T-cell (primary cell): ENCODE measurements at regions not wholly inside any gene's neighbourhood (a gene's known extent, or its start where the extent isn't known, plus 50 kb on each side); places are given as distances from the start of the nearest gene placed in this dataset.

Experiments
- ATAC-seq, 4 experiments: fragments of 200-7000 bp in 3 of 4; fragments of 150-1000 bp in 1 of 4; cut with Tn5 transposase; replicated peaks in 1 of 4; 1 replicate in 3 of 4; 2 replicates in 1 of 4; pipeline ENCODE4 v1.10.0; 2021; ENCODE audit warnings: moderate library complexity in 3 of 4, mild to moderate bottlenecking in 2 of 4, moderate number of reproducible peaks in 1 of 4
- CTCF ChIA-PET, 2 donors: fragments of 300-600 bp; sonication (Branson Sonifier 250); formaldehyde crosslinking; loops; one replicate each; lab custom pipeline; 2022; ENCODE audit warnings: antibody characterized with exemption in 2 of 2; lab: Charles Lee
- POLR2A ChIA-PET, 2 donors: fragments of 300-600 bp; sonication (Branson Sonifier 250); formaldehyde crosslinking; loops; one replicate each; lab custom pipeline; 2022; ENCODE audit warnings: antibody characterized with exemption in 2 of 2; lab: Charles Lee
- DNase-seq, 35 experiments: peaks; one replicate each; pipeline versions ENCODE4 v3.0.0 to v3.0.0-alpha.2; 2013 to 2023
- H3K27ac ChIP-seq: one replicate; pipeline ENCODE4 v1.5.1; 2013; ENCODE audit warnings: low read length
- H3K27me3 ChIP-seq, 2 experiments: replicated peaks in 1 of 2; 1 replicate in 1 of 2; 2 replicates in 1 of 2; pipeline versions ENCODE4 v1.6.1 to v1.7.0; 2013; ENCODE audit warnings: low read length in 1 of 2, mixed read lengths in 1 of 2; ENCODE audit not compliant: control insufficient read depth in 2 of 2, insufficient read depth in 2 of 2; ENCODE audit errors: extremely low read depth in 1 of 2
- H3K36me3 ChIP-seq, 2 donors: 1 replicate in 1 of 2; 2 replicates in 1 of 2; pipeline versions ENCODE4 v1.6.1 to v1.7.0; 2013; ENCODE audit warnings: low read length in 1 of 2; ENCODE audit not compliant: control insufficient read depth in 2 of 2, insufficient read depth in 1 of 2; ENCODE audit errors: extremely low read depth in 1 of 2
- H3K4me1 ChIP-seq, 2 experiments: 1 replicate in 1 of 2; 2 replicates in 1 of 2; pipeline versions ENCODE4 v1.6.1 to v1.7.0; 2013; ENCODE audit warnings: low read length in 2 of 2, mixed read lengths in 1 of 2; ENCODE audit not compliant: insufficient read depth in 2 of 2, control insufficient read depth in 1 of 2; ENCODE audit errors: extremely low read depth in 1 of 2
- H3K4me3 ChIP-seq, 2 donors: 1 replicate in 1 of 2; 2 replicates in 1 of 2; pipeline versions ENCODE4 v1.5.1 to v1.7.0; 2013; ENCODE audit warnings: mild to moderate bottlenecking in 2 of 2, low read length in 1 of 2, moderate library complexity in 1 of 2; ENCODE audit not compliant: control insufficient read depth in 1 of 2; ENCODE audit errors: extremely low read depth in 1 of 2
- H3K9me3 ChIP-seq: 2 replicates; pipeline ENCODE4 v1.7.0; 2013
- H3K27ac Mint-ChIP-seq, 2 donors: one replicate each; pipeline ENCODE4 v1.8.0; 2020 to 2021; ENCODE audit warnings: mild to moderate bottlenecking in 2 of 2, mixed read lengths in 2 of 2
- H3K27me3 Mint-ChIP-seq, 2 donors: one replicate each; pipeline ENCODE4 v1.8.0; 2021 to 2022; ENCODE audit warnings: mixed read lengths in 2 of 2
- H3K36me3 Mint-ChIP-seq: one replicate; pipeline ENCODE4 v1.8.0; 2021; ENCODE audit warnings: mixed read lengths
- H3K4me1 Mint-ChIP-seq, 3 donors: one replicate each; pipeline ENCODE4 v1.8.0; 2020 to 2022; ENCODE audit warnings: mixed read lengths in 3 of 3, mild to moderate bottlenecking in 1 of 3
- H3K4me3 Mint-ChIP-seq, 3 donors: one replicate each; pipeline ENCODE4 v1.8.0; 2020 to 2022; ENCODE audit warnings: mild to moderate bottlenecking in 3 of 3, mixed read lengths in 3 of 3, moderate library complexity in 3 of 3
- H3K9me3 Mint-ChIP-seq, 3 donors: one replicate each; pipeline ENCODE4 v1.8.0; 2020 to 2022; ENCODE audit warnings: mixed read lengths in 3 of 3
- WGBS: methylation state at CpG from one replicate; pipeline ENCODE4 v1.1.5; 2013; ENCODE audit warnings: missing lambda C conversion rate; ENCODE audit not compliant: insufficient coverage; 5-methylcytosine and 5-hydroxymethylcytosine counted together

DNA sequence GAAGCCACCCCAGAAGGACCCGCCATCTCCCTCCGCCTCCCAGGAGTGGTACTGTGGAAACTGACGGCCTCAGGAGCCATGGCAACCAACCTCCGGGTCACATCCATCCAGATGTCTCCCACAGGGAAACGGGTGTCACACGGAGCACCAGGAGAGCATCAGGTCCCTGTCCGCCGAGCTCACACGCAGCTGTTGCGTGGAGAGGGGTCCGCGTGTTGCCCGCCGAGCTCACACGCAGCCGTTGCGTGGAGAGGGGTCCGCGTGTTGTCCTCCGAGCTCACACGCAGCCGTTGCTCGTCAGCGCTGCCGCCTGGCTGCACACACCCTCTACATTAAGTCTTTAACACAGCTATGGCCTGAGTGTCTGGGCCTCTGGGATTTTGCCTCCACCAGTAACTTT lies 311.1 kb upstream of the SHH start:
- CTCF ChIA-PET: no interaction called here
- no peak overlapping the region for H3K4me3 ChIP-seq
- ATAC-seq (no peak), DNase-seq (no peak)
- Mint-ChIP-seq H3K4me1 (no peaks in the 10 kb centered on the region), H3K27ac (no peak overlapping the region), H3K4me3 (no peak overlapping the region), H3K9me3 (no peaks in the 10 kb centered on the region), H3K27me3 (no peaks in the 10 kb centered on the region), H3K36me3 (no peaks in the 10 kb centered on the region)
- H3K27ac ChIP-seq: no peak overlapping the region
- H3K9me3 ChIP-seq: no peaks in the 10 kb centered on the region
- peaks cover 0 to 7% of the 10 kb centered on the region in 2 experiments for H3K27me3 ChIP-seq
- no peaks in the 10 kb centered on the region for H3K36me3 ChIP-seq
- POLR2A ChIA-PET: no interaction called here
- WGBS: 93% methylated on average over 16 of the region's 25 CpGs
- H3K4me1 ChIP-seq: no peaks in the 10 kb centered on the region

GRCh38 chr7:156122752-156123354 lies 310.6 kb upstream of the SHH start:
- no peaks in the 10 kb centered on the region for H3K36me3 ChIP-seq
- WGBS: 79% methylated on average over 23 of the region's 23 CpGs
- H3K4me3 Mint-ChIP-seq: no peak overlapping the region
- no peaks in the 10 kb centered on the region for H3K4me1 ChIP-seq
- H3K4me1 Mint-ChIP-seq: no peaks in the 10 kb centered on the region
- H3K27me3 Mint-ChIP-seq: no peaks in the 10 kb centered on the region
- H3K27ac ChIP-seq: no peak overlapping the region
- ATAC-seq: no peak
- DNase-seq: no peak
- peaks cover 0 to 7% of the 10 kb centered on the region in 2 experiments for H3K27me3 ChIP-seq
- H3K9me3 ChIP-seq: no peaks in the 10 kb centered on the region
- ChIA-PET POLR2A (no interaction called here), CTCF (no interaction called here)
- H3K9me3 Mint-ChIP-seq: no peaks in the 10 kb centered on the region
- no peak overlapping the region for H3K4me3 ChIP-seq
- no peaks in the 10 kb centered on the region for H3K36me3 Mint-ChIP-seq
- H3K27ac Mint-ChIP-seq: no peak overlapping the region

DNA sequence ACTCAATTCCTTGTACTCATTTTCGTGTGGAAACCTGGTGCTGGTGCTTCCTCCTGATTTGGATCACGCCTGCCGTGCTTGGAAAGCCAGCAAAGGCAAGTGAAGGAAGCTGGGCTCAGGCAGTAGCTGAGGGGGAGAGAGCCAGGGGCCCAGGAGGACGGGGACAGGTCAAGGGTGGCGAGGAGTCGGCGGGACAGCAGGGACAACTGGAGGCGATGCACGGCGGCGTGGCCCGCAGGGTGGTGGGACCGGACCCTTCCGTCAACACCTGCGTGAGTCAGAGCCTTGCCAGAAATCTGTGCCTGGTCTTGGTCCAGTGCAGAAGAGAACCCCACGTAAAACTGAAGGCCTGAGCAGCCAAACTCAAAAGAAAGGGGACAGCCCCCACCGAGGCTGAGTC lies 309.7 kb upstream of the SHH start:
- ChIA-PET CTCF (no interaction called here), POLR2A (no interaction called here)
- Histone ChIP-seq H3K9me3 (no peaks in the 10 kb centered on the region), H3K4me3 (no peak overlapping the region), H3K27ac (no peak overlapping the region), H3K4me1 (no peaks in the 10 kb centered on the region), H3K36me3 (no peaks in the 10 kb centered on the region), H3K27me3 (peaks cover 0 to 7% of the 10 kb centered on the region in 2 experiments)
- no peaks in the 10 kb centered on the region for H3K9me3 Mint-ChIP-seq
- H3K4me3 Mint-ChIP-seq: no peak overlapping the region
- H3K27me3 Mint-ChIP-seq: no peaks in the 10 kb centered on the region
- WGBS: 90% methylated on average over 14 of the region's 17 CpGs
- ATAC-seq (no peak), DNase-seq (no peak)
- H3K36me3 Mint-ChIP-seq: no peaks in the 10 kb centered on the region
- no peak overlapping the region for H3K27ac Mint-ChIP-seq
- H3K4me1 Mint-ChIP-seq: no peaks in the 10 kb centered on the region

GRCh38 chr7:156121434-156121833 lies 309.2 kb upstream of the SHH start:
- H3K4me1 ChIP-seq: no peaks in the 10 kb centered on the region
- ChIA-PET POLR2A (no interaction called here), CTCF (no interaction called here)
- no peak overlapping the region for H3K4me3 ChIP-seq
- no peak overlapping the region for H3K4me3 Mint-ChIP-seq
- no peak overlapping the region for H3K27ac ChIP-seq
- ATAC-seq: no peak
- no peak overlapping the region for H3K27ac Mint-ChIP-seq
- DNase-seq: no peak
- no peaks in the 10 kb centered on the region for H3K36me3 ChIP-seq
- 91% methylated on average over 9 of the region's 10 CpGs for WGBS
- H3K27me3 Mint-ChIP-seq: no peaks in the 10 kb centered on the region
- H3K27me3 ChIP-seq: peaks cover 0 to 7% of the 10 kb centered on the region in 2 experiments
- H3K9me3 Mint-ChIP-seq: no peaks in the 10 kb centered on the region
- no peaks in the 10 kb centered on the region for H3K36me3 Mint-ChIP-seq
- H3K4me1 Mint-ChIP-seq: no peaks in the 10 kb centered on the region
- H3K9me3 ChIP-seq: no peaks in the 10 kb centered on the region

DNA sequence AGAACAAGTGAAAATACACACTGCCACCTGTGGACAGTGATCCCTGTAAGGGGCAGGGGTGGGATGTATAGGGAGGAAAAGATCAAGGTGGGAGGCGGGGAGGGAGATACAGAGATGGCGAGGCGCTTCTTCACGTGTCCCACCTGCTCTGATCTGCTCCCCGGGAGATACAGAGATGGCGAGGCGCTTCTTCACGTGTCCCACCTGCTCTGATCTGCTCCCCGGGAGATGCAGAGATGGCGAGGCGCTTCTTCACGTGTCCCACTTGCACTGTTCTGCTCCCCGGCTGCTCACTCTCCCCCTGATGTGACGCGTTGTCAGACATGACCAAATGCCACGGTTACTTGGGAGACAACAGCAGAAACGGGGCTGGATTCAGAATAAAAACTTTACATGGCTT lies 308.3 kb upstream of the SHH start:
- Histone ChIP-seq H3K27me3 (peaks cover 0 to 7% of the 10 kb centered on the region in 2 experiments), H3K36me3 (no peaks in the 10 kb centered on the region), H3K27ac (no peak overlapping the region), H3K4me1 (no peaks in the 10 kb centered on the region), H3K9me3 (no peaks in the 10 kb centered on the region), H3K4me3 (no peak overlapping the region)
- CTCF ChIA-PET: no interaction called here
- DNase-seq (no peak), ATAC-seq (no peak)
- Mint-ChIP-seq H3K4me1 (no peaks in the 10 kb centered on the region), H3K36me3 (no peaks in the 10 kb centered on the region), H3K27ac (no peak overlapping the region), H3K27me3 (no peaks in the 10 kb centered on the region), H3K4me3 (no peak overlapping the region), H3K9me3 (no peaks in the 10 kb centered on the region)
- 84% methylated on average over 14 of the region's 17 CpGs for WGBS
- POLR2A ChIA-PET: no interaction called here

GRCh38 chr7:156119771-156120170 lies 307.5 kb upstream of the SHH start:
- Mint-ChIP-seq H3K27ac (no peak overlapping the region), H3K4me1 (no peaks in the 10 kb centered on the region), H3K27me3 (no peaks in the 10 kb centered on the region), H3K4me3 (no peak overlapping the region), H3K9me3 (no peaks in the 10 kb centered on the region), H3K36me3 (no peaks in the 10 kb centered on the region)
- 79% methylated on average over 6 of the region's 6 CpGs for WGBS
- Histone ChIP-seq H3K27ac (no peak overlapping the region), H3K36me3 (no peaks in the 10 kb centered on the region), H3K27me3 (peaks cover 0 to 6% of the 10 kb centered on the region in 2 experiments), H3K4me1 (no peaks in the 10 kb centered on the region), H3K4me3 (no peak overlapping the region), H3K9me3 (no peaks in the 10 kb centered on the region)
- no peak for ATAC-seq
- POLR2A ChIA-PET: no interaction called here
- DNase-seq: no peak
- CTCF ChIA-PET: no interaction called here

DNA sequence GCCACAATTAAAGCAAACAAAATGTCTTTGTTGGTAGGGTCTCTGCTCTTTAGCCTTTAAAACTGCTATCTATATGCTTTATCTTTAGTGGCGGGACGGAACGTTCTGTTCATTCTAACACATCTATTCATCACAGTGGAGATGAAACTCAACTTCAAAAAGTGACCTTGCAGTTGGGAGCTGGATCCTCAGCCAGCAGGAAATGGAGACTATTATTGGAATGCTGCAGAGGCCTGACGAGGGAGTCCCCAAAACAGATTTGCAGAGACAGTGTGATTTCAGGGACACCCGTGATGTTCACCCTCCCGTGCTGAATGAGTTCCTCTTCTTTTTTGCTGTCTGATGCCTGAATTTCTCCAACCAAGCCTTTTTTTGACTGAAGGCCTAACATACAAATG lies 306.0 kb upstream of the SHH start:
- Mint-ChIP-seq H3K27ac (no peak overlapping the region), H3K4me3 (no peak overlapping the region), H3K9me3 (no peaks in the 10 kb centered on the region), H3K27me3 (no peaks in the 10 kb centered on the region), H3K4me1 (no peaks in the 10 kb centered on the region), H3K36me3 (no peaks in the 10 kb centered on the region)
- H3K9me3 ChIP-seq: no peaks in the 10 kb centered on the region
- POLR2A ChIA-PET: no interaction called here
- H3K36me3 ChIP-seq: no peaks in the 10 kb centered on the region
- no peaks in the 10 kb centered on the region for H3K4me1 ChIP-seq
- DNase-seq: no peak
- no peaks in the 10 kb centered on the region for H3K27me3 ChIP-seq
- no peak for ATAC-seq
- H3K4me3 ChIP-seq: no peak overlapping the region
- no peak overlapping the region for H3K27ac ChIP-seq
- CTCF ChIA-PET: no interaction called here
- WGBS: no CpG with 5 or more reads among the region's 6 CpGs
